ENCODE measurements at regions not wholly inside any gene's neighbourhood (a gene's known extent, or its start where the extent isn't known, plus 50 kb on each side); places are given as distances from the start of the nearest gene placed in this dataset.

- ChIA-PET POLR2A (ENCODE audit: partially characterized antibody) (no interaction called here), CTCF (ENCODE audit: partially characterized antibody) (interaction anchor here (1.1 kb wide), 1 partner anchor 41 kb away, joined by 3 read pairs; no protein-coding TSS in a partner anchor)
- H3K9me3 ChIP-seq (ENCODE audit: insufficient read depth in 2 of 2, low read depth in 1 of 2, low read length in 1 of 2), result no peaks in the 10 kb centered on the region
- no peaks in the 10 kb centered on the region for H3K79me2 ChIP-seq (ENCODE audit: control insufficient read depth in 1 of 2, insufficient read depth in 2 of 2, low read length in 2 of 2)
- no peak overlapping the region for H2BK120ac ChIP-seq (replicated peaks; ENCODE audit: low read depth, low read length)
- H3K4me3 ChIP-seq (ENCODE audit: extremely low read depth in 1 of 4, insufficient read depth in 2 of 4, low read depth in 3 of 4, low read length in 4 of 4), result no peak overlapping the region
- H2BK15ac ChIP-seq (ENCODE audit: low read length), result no peak overlapping the region
- FAIRE-seq (no peak), DNase-seq (ENCODE audit: low read depth in 1 of 2, low spot score in 2 of 2) (no peak)
- H3K4ac ChIP-seq (replicated peaks; ENCODE audit: insufficient read length, low read depth, low read length), result no peak overlapping the region
- no peak for TF ChIP-seq SP1 (IDR thresholded peaks at IDR 0.05; ENCODE audit: low read depth, low read length)
- no peak for TF ChIP-seq TAF7 (optimal IDR thresholded peaks at IDR 0.05; ENCODE audit: borderline replicate concordance, low read depth, low read length)
- no peaks in the 10 kb centered on the region for H3K4me1 ChIP-seq (replicated peaks in 1 of 4; ENCODE audit: control insufficient read depth in 3 of 4, insufficient read depth in 4 of 4, low read length in 3 of 4)
- no peak overlapping the region for H2BK12ac ChIP-seq (ENCODE audit: low read depth, low read length)
- H2BK5ac ChIP-seq (ENCODE audit: low read depth, low read length), result no peak overlapping the region
- H4K91ac ChIP-seq (replicated peaks; ENCODE audit: insufficient read length, low read length), result no peak overlapping the region
- no peak overlapping the region for H4K5ac ChIP-seq (ENCODE audit: insufficient read length, low read depth, low read length)
- no peak overlapping the region for H4K8ac ChIP-seq (ENCODE audit: extremely low read depth, insufficient read depth, low read length)
- no peaks in the 10 kb centered on the region for H3K27me3 ChIP-seq (replicated peaks in 1 of 4; ENCODE audit: control insufficient read depth in 3 of 4, extremely low read depth in 1 of 4, insufficient read depth in 3 of 4, low read length in 3 of 4)
- no peak overlapping the region for H3K18ac ChIP-seq (ENCODE audit: extremely low read depth, low read length)
- H4K20me1 ChIP-seq (replicated peaks in 1 of 2; ENCODE audit: control insufficient read depth in 1 of 2, insufficient read depth in 2 of 2, low read length in 2 of 2), result no peaks in the 10 kb centered on the region
- H3K23ac ChIP-seq (ENCODE audit: insufficient read length), result no peak overlapping the region
- H2BK20ac ChIP-seq (ENCODE audit: low read length), result no peak overlapping the region
- no peak overlapping the region for H3K4me2 ChIP-seq (ENCODE audit: insufficient read depth in 1 of 2, low read depth in 2 of 2, low read length in 2 of 2)
- no peaks in the 10 kb centered on the region for H3K36me3 ChIP-seq (ENCODE audit: control insufficient read depth in 2 of 4, insufficient read depth in 4 of 4, low read length in 3 of 4)
- H2AK5ac ChIP-seq (ENCODE audit: low read depth, low read length), result no peak overlapping the region
- no peaks in the 10 kb centered on the region for H3K79me1 ChIP-seq (ENCODE audit: low read depth, low read length)
- 97% methylated on average over 3 of the region's 3 CpGs; no CpG with 5 or more reads in 1 of the 2 experiments for WGBS, 2 experiments (ENCODE audit: extremely low coverage in 1 of 2, insufficient coverage in 1 of 2, insufficient read length in 1 of 2, insufficient replicate concordance in 2 of 2, low coverage in 1 of 2, low lambda C conversion rate in 2 of 2, missing lambda C conversion rate in 1 of 2)
- H3K27ac ChIP-seq (ENCODE audit: low read depth, low read length), result no peak overlapping the region
- no peak overlapping the region for H3K14ac ChIP-seq (ENCODE audit: insufficient read length)
- H3K23me2 ChIP-seq (ENCODE audit: low read depth, low read length), result no peaks in the 10 kb centered on the region
- H3K56ac ChIP-seq (replicated peaks; ENCODE audit: insufficient read length, low read depth, low read length), result no peak overlapping the region
- H3K9ac ChIP-seq (replicated peaks in 1 of 4; ENCODE audit: extremely low read depth in 1 of 4, low read depth in 3 of 4, low read length in 3 of 4), result no peak overlapping the region
- no peak overlapping the region for H2AFZ ChIP-seq (ENCODE audit: low read length)
These were observed 217.7 kb downstream of the ARPP21 start for GRCh38 chr3:35857004-35857403.

Measured in H1 (cell line).